ENCODE measurements at regions not wholly inside any gene's neighbourhood (a gene's known extent, or its start where the extent isn't known, plus 50 kb on each side); places are given as distances from the start of the nearest gene placed in this dataset.
A peak's percentile ranks its signal among the peaks of the same experiment; 100 is the strongest.

GRCh38 chr3:84100861-84101260 is 857.9 kb upstream of the CADM2 start:
- Histone ChIP-seq H3K4me2 (ENCODE audit: extremely low read depth, insufficient read depth, low read length) (no peak overlapping the region), H3K27ac (ENCODE audit: insufficient read depth, low read length) (no peak overlapping the region), H3K79me2 (ENCODE audit: control insufficient read depth, insufficient read depth, low read length) (no peaks in the 10 kb centered on the region), H2AFZ (ENCODE audit: low read length) (no peak overlapping the region), H3K4me1 (ENCODE audit: control insufficient read depth, extremely low read depth, insufficient read depth, low read length) (no peaks in the 10 kb centered on the region), H4K20me1 (ENCODE audit: control insufficient read depth, extremely low read depth, insufficient read depth, low read length) (no peaks in the 10 kb centered on the region), H3K4me3 (replicated peaks in 1 of 4; ENCODE audit: control extremely low read depth in 1 of 4, insufficient read depth in 1 of 4, low read depth in 3 of 4, low read length in 4 of 4) (no peak overlapping the region), H3K36me3 (ENCODE audit: control insufficient read depth, insufficient read depth, low read length) (no peaks in the 10 kb centered on the region), H3K9ac (ENCODE audit: insufficient read depth, low read length) (no peak overlapping the region), H3K9me3 (ENCODE audit: control insufficient read depth, insufficient read depth, low read depth, low read length) (no peaks in the 10 kb centered on the region), H3K27me3 (ENCODE audit: control insufficient read depth, insufficient read depth, low read length) (no peaks in the 10 kb centered on the region)
- DNase-seq (ENCODE audit: low read depth in 2 of 2), result peak in 1 of 2 donors; percentile 48
- TF ChIP-seq EZH2 (IDR thresholded peaks at IDR 0.05; ENCODE audit: low read length, missing control alignments), result no peak

- H2AFZ ChIP-seq (ENCODE audit: low read length), result no peak overlapping the region
- H3K4me2 ChIP-seq (ENCODE audit: extremely low read depth, insufficient read depth, low read length), result no peak overlapping the region
- no peak for TF ChIP-seq EZH2 (IDR thresholded peaks at IDR 0.05; ENCODE audit: low read length, missing control alignments)
- no peak for TF ChIP-seq CTCF (conservative IDR thresholded peaks at IDR 0.05 in 1 of 2, IDR thresholded peaks at IDR 0.05 in 1 of 2; ENCODE audit: low read depth in 1 of 2, low read length in 2 of 2)
Observed at GRCh38 chr3:84108442-84108971, 850.3 kb upstream of the CADM2 start.

GRCh38 chr3:84109911-84110310 is 848.9 kb upstream of the CADM2 start:
- TF ChIP-seq EZH2 (IDR thresholded peaks at IDR 0.05; ENCODE audit: low read length, missing control alignments), result no peak
- no peak for TF ChIP-seq CTCF (conservative IDR thresholded peaks at IDR 0.05 in 1 of 2, IDR thresholded peaks at IDR 0.05 in 1 of 2; ENCODE audit: low read depth in 1 of 2, low read length in 2 of 2)
- Histone ChIP-seq H3K9ac (ENCODE audit: insufficient read depth, low read length) (no peak overlapping the region), H3K4me1 (ENCODE audit: control insufficient read depth, extremely low read depth, insufficient read depth, low read length) (no peaks in the 10 kb centered on the region), H3K27ac (ENCODE audit: insufficient read depth, low read length) (no peak overlapping the region), H2AFZ (ENCODE audit: low read length) (no peak overlapping the region), H3K27me3 (ENCODE audit: control insufficient read depth, insufficient read depth, low read length) (no peaks in the 10 kb centered on the region), H3K4me2 (ENCODE audit: extremely low read depth, insufficient read depth, low read length) (no peak overlapping the region), H3K4me3 (replicated peaks in 1 of 4; ENCODE audit: control extremely low read depth in 1 of 4, insufficient read depth in 1 of 4, low read depth in 3 of 4, low read length in 4 of 4) (no peak overlapping the region), H3K9me3 (ENCODE audit: control insufficient read depth, insufficient read depth, low read depth, low read length) (no peaks in the 10 kb centered on the region), H3K36me3 (ENCODE audit: control insufficient read depth, insufficient read depth, low read length) (no peaks in the 10 kb centered on the region), H4K20me1 (ENCODE audit: control insufficient read depth, extremely low read depth, insufficient read depth, low read length) (no peaks in the 10 kb centered on the region), H3K79me2 (ENCODE audit: control insufficient read depth, insufficient read depth, low read length) (no peaks in the 10 kb centered on the region)
- peak in 1 of 2 donors; percentile 32 for DNase-seq (ENCODE audit: low read depth in 2 of 2)

More at GRCh38 chr3:84108442-84108971, 850.3 kb upstream of the CADM2 start:
- Histone ChIP-seq H4K20me1 (ENCODE audit: control insufficient read depth, extremely low read depth, insufficient read depth, low read length) (no peaks in the 10 kb centered on the region), H3K79me2 (ENCODE audit: control insufficient read depth, insufficient read depth, low read length) (no peaks in the 10 kb centered on the region), H3K4me1 (ENCODE audit: control insufficient read depth, extremely low read depth, insufficient read depth, low read length) (no peaks in the 10 kb centered on the region), H3K4me3 (replicated peaks in 1 of 4; ENCODE audit: control extremely low read depth in 1 of 4, insufficient read depth in 1 of 4, low read depth in 3 of 4, low read length in 4 of 4) (no peak overlapping the region), H3K9ac (ENCODE audit: insufficient read depth, low read length) (no peak overlapping the region), H3K36me3 (ENCODE audit: control insufficient read depth, insufficient read depth, low read length) (no peaks in the 10 kb centered on the region), H3K27me3 (ENCODE audit: control insufficient read depth, insufficient read depth, low read length) (no peaks in the 10 kb centered on the region), H3K9me3 (ENCODE audit: control insufficient read depth, insufficient read depth, low read depth, low read length) (no peaks in the 10 kb centered on the region), H3K27ac (ENCODE audit: insufficient read depth, low read length) (no peak overlapping the region)
- DNase-seq (ENCODE audit: low read depth in 2 of 2), result peak; percentile 36 to 97

Measured in fibroblast of lung (primary cell).